Ascending aorta (tissue), 2 donors: ENCODE measurements at regions not wholly inside any gene's neighbourhood (a gene's known extent, or its start where the extent isn't known, plus 50 kb on each side); places are given as distances from the start of the nearest gene placed in this dataset.
"Not testable (repeated sequence)": the region's sequence is repeated elsewhere in the genome, so short reads cannot be mapped to it uniquely, and the experiment has no call there.

Experiments used
- DNase-seq, 2 donors: peaks; one replicate each; pipeline ENCODE4 v3.0.0-alpha.2; 2019; ENCODE audit warnings: low spot score in 2 of 2
- H3K27ac ChIP-seq, 2 donors: fragments of 200-600 bp; sonication (generic); one replicate each; pipeline ENCODE4 v1.5.1; 2016 to 2017; ENCODE audit warnings: mild to moderate bottlenecking in 1 of 2
- H3K27me3 ChIP-seq: fragments of 200-600 bp; sonication (generic); one replicate; pipeline ENCODE4 v1.5.1; 2017
- H3K36me3 ChIP-seq, 2 donors: fragments of 200-600 bp; sonication (generic); one replicate each; pipeline ENCODE4 v1.5.1; 2016
- H3K4me1 ChIP-seq, 2 donors: fragments of 200-600 bp; sonication (generic); one replicate each; pipeline ENCODE4 v1.5.1; 2016 to 2017; ENCODE audit warnings: mild to moderate bottlenecking in 1 of 2
- H3K4me3 ChIP-seq, 2 donors: fragments of 200-600 bp; sonication (generic); one replicate each; pipeline ENCODE4 v1.5.1; 2016 to 2017; ENCODE audit warnings: mild to moderate bottlenecking in 1 of 2
- H3K9me3 ChIP-seq, 2 donors: fragments of 200-600 bp; sonication (generic); one replicate each; pipeline ENCODE4 v1.5.1; 2016
- intact Hi-C: fragments of 100-400 bp; cut with DNase I; formaldehyde crosslinking; loops from one replicate; pipeline ENCODE4 v1.15.1; 2023
- TF ChIP-seq, protein P1 (sequence below), 3 experiments: fragments of 200-600 bp in 2 of 3; fragments of 450-650 bp in 1 of 3; sonication (generic) in 2 of 3; IDR thresholded peaks; one replicate each; pipeline ENCODE4 v1.5.1; 2016 to 2019; ENCODE audit warnings: antibody characterized with exemption in 3 of 3, mild to moderate bottlenecking in 1 of 3, moderate library complexity in 1 of 3

DNA sequence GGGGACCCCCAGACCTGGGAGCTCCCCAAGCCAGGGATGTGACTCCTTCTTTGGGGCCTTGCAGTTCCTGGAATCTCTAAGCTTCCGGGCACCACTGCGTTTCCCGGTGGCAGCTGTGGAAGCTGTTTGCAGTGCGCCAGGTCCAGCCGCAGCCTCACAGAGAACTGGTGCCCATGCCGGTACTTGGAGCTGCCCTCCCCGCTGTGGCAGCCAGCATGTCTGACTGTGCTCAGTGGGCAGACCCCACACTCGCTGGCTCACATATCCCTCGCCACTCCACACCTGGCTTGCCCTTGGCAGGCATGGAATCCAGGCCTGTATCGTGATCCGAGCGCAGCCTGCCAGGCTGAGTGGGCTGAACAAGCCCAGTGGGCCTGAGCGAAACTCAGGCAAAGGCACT, 753.2 kb upstream of the PCDH20 start:
- no peaks in the 10 kb centered on the region for H3K4me1 ChIP-seq
- no peaks in the 10 kb centered on the region for H3K27me3 ChIP-seq
- DNase-seq: no peak
- H3K27ac ChIP-seq: no peak overlapping the region
- no peaks in the 10 kb centered on the region for H3K36me3 ChIP-seq
- no peak overlapping the region for H3K4me3 ChIP-seq
- no peaks in the 10 kb centered on the region for H3K9me3 ChIP-seq
- TF ChIP-seq, protein P1, sequence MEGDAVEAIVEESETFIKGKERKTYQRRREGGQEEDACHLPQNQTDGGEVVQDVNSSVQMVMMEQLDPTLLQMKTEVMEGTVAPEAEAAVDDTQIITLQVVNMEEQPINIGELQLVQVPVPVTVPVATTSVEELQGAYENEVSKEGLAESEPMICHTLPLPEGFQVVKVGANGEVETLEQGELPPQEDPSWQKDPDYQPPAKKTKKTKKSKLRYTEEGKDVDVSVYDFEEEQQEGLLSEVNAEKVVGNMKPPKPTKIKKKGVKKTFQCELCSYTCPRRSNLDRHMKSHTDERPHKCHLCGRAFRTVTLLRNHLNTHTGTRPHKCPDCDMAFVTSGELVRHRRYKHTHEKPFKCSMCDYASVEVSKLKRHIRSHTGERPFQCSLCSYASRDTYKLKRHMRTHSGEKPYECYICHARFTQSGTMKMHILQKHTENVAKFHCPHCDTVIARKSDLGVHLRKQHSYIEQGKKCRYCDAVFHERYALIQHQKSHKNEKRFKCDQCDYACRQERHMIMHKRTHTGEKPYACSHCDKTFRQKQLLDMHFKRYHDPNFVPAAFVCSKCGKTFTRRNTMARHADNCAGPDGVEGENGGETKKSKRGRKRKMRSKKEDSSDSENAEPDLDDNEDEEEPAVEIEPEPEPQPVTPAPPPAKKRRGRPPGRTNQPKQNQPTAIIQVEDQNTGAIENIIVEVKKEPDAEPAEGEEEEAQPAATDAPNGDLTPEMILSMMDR (IDR thresholded peaks at IDR 0.05): no peak
- intact Hi-C loops: no loop called here

DNA sequence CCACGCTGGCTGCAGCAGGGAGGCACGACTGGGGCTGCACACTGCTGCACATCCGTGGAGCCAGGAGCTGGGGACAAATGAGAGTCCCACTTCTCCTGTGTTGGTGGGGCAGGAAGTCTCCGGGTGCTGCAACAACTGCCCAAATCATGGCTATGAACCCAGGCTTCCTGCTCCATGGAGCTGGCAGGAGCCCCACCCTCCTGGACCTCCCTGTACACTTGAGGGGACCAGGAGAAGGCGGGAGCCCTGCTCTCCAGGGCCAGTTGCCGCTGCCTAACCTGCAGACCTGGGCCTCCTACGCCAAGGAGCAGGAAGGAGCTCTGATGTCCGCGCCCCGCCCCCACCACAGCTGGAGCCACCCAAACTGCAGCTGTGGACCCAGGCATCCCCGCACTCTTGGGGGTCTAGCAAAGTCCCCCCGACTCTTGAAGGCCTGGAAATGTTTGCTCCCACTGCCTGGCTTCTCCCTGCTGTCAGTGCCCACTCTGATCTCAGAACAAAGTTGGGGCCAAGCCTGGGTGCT, 752.1 kb upstream of the PCDH20 start:
- no peaks in the 10 kb centered on the region for H3K36me3 ChIP-seq
- TF ChIP-seq, protein P1 (IDR thresholded peaks at IDR 0.05): no peak
- no peak overlapping the region for H3K4me3 ChIP-seq
- intact Hi-C loops: no loop called here
- no peaks in the 10 kb centered on the region for H3K4me1 ChIP-seq
- H3K27ac ChIP-seq: no peak overlapping the region
- no peak for DNase-seq
- no peaks in the 10 kb centered on the region for H3K9me3 ChIP-seq
- H3K27me3 ChIP-seq: no peaks in the 10 kb centered on the region

DNA sequence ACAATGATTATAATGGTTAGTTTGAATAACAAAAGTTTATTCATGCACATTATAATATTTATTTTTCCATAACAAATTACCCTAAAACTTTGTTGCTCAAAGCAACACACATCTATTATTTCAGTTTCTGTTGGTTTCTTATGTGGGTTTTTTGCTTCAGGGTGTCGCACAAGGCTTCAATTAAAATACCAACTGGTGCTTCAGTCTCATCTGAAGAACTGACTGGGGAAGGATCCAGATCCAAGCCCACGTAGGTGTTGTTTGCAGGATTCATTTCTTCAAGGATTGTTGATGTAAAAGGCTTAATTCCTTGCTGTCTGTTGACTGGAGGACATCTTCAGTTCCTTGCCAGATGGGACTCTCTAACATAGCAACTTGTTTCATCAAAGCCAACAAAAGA, 747.2 kb upstream of the PCDH20 start:
- intact Hi-C loops: no loop called here
- H3K36me3 ChIP-seq: no peaks in the 10 kb centered on the region
- H3K27me3 ChIP-seq: no peaks in the 10 kb centered on the region
- TF ChIP-seq, protein P1 (IDR thresholded peaks at IDR 0.05): no peak
- no peak for DNase-seq
- no peak overlapping the region for H3K4me3 ChIP-seq
- H3K9me3 ChIP-seq: no peaks in the 10 kb centered on the region
- no peak overlapping the region for H3K27ac ChIP-seq
- no peaks in the 10 kb centered on the region for H3K4me1 ChIP-seq

DNA sequence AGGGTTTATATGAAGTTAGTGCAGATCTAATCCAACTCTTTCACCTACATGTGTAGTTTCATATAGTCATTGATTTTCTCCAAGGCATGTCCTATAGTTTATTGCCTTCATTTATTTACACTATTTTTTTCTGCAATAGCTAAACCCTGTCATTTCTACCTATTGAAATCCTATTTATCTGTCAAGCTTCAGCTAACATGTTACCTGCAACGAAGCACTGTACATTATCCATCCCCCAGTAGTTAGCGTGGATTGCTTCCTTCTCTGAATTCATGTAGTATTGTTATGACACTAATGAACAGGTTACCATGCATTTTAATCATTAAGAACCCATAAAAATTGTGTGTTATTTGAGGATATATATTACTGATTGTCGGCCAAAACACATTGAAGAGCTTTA, 742.9 kb upstream of the PCDH20 start:
- intact Hi-C loops: no loop called here

DNA sequence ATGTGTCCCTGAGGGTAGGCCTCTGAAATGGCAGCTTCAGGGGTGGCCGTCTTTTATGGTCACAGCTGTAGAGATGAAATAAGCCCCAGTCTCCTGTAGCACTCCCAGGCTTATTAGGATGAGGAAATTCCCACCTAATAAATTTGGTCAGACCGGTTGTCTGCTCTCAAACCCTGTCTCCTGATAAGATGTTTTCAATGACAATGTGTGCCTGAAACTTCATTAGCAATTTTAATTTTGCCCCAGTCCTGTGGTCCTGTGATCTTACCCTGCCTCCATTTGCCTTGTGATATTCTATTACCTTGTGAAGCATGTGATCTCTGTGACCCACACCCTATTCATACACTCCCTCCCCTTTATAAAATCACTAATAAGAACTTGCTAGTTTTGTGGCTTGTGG, 736.1 kb upstream of the PCDH20 start:
- H3K36me3 ChIP-seq, intact Hi-C loops: not testable (repeated sequence)

More for the DNA sequence above, 742.9 kb upstream of the PCDH20 start:
- Histone ChIP-seq H3K27ac (no peak overlapping the region), H3K36me3 (no peaks in the 10 kb centered on the region), H3K4me3 (no peak overlapping the region), H3K9me3 (no peaks in the 10 kb centered on the region), H3K4me1 (no peaks in the 10 kb centered on the region), H3K27me3 (no peaks in the 10 kb centered on the region)
- no peak for DNase-seq
- TF ChIP-seq, protein P1 (IDR thresholded peaks at IDR 0.05): no peak

DNA sequence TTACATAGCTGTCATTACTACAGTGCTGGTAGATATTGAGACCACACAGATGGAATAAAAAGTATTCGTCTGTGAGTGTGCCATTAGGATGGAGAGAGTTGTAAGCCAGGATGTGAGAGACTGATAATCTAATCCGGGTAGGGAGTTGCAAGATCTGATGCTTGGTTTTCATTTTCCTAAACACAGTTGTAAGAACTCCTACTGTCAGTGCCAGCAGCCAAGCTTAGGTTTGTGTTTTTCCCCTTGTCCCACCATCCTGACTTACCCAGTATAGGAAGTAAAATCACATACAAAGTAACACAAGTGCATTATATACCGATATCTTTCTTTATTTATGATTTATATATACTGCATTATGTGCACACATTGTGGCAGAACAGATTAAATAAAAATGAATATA, 726.4 kb upstream of the PCDH20 start:
- intact Hi-C loops: no loop called here
- no peak for DNase-seq
- no peaks in the 10 kb centered on the region for H3K27me3 ChIP-seq
- no peak overlapping the region for H3K4me3 ChIP-seq
- H3K4me1 ChIP-seq: no peaks in the 10 kb centered on the region
- no peaks in the 10 kb centered on the region for H3K36me3 ChIP-seq
- TF ChIP-seq, protein P1 (IDR thresholded peaks at IDR 0.05): no peak
- no peak overlapping the region for H3K27ac ChIP-seq
- peaks cover 0 to 3% of the 10 kb centered on the region in 2 donors for H3K9me3 ChIP-seq

More for the DNA sequence above, 736.1 kb upstream of the PCDH20 start:
- H3K27ac ChIP-seq, DNase-seq, H3K4me1 ChIP-seq, H3K27me3 ChIP-seq, H3K9me3 ChIP-seq, H3K4me3 ChIP-seq: not testable (repeated sequence)
